GM18907 (cell line): ENCODE measurements at regions not wholly inside any gene's neighbourhood (a gene's known extent, or its start where the extent isn't known, plus 50 kb on each side); places are given as distances from the start of the nearest gene placed in this dataset.
"Not testable (repeated sequence)": the region's sequence is repeated elsewhere in the genome, so short reads cannot be mapped to it uniquely, and the experiment has no call there.

Experiments used
- ATAC-seq: cut with Tn5 transposase; IDR thresholded peaks from one replicate; pipeline ENCODE4 v1.9.1; 2021; ENCODE audit warnings: mild to moderate bottlenecking, moderate library complexity; ENCODE audit not compliant: unreplicated experiment

DNA sequence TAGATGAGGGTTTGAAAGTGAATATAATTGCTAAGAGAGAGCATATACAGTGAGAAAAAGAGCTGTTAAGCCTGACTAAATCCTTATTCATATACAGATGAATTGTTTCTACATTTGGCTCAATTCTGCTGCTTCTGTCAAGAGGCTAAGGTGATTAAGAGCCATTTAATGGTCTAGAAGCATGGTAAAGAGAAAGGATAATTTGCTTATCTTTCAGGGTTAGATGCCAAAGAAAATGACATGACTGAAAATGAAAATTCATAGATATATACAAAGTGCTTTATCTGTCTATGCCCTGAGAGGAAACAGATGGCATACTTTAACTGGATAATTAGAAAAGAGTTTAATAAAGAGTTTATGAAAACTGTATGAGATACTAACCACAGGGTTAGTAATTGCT lies 834.9 kb downstream of the SLC6A15 start:
- ATAC-seq: no peak

DNA sequence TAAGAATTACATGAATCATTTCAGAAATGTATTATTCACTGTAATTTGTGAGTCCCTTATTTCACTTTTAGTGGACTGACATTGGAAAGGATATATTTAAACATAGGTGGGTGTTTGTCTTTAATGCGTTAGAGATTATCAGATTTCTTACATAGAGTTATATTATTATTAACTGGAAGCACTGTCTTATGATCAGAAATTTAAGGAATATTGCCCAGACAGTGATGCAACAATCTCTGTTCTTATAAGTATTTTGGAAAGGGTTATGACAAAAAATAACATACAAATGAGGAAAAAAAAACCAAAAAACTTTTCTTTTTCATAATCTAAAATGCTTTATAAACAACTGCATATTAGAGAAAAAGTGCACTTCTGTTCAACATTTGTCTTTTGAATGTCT lies 836.6 kb downstream of the SLC6A15 start:
- no peak for ATAC-seq

DNA sequence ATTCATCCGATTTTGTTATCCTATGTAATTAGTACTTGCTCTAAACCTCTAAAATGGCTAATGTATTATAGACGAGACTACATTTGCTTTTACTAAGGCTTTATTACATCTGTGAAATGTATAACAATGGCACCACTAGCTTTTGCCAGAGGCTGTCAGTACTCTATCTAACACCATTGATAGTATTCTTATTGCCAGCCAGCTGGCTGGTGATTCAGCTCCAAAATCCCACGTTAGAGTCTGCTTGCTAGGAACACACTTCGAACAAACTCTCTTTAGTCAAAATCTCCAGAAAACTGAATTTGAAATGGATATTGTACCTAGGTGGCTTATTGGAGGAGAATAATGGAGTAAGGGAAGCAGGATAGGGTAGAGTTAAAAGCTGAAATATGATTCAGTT lies 839.2 kb downstream of the SLC6A15 start:
- no peak for ATAC-seq

DNA sequence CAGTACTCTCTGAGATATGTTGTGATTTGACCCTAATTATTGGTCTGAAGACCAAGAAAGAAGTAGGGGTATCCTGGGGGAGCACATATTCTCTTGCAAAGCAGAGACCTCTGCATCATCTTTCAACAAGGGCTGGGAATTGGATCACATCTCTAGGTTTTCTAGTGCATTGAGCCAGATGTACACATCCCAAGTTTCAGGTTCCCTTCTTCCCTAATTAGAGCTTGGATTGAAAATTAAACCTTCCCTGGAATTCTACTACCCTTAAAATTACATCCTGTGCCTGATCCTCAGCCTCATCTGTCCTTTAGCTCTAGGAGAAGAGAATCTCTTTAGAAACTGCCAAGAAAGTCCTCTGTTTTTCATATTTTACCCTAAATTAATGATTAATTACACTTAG lies 839.6 kb downstream of the SLC6A15 start:
- no peak for ATAC-seq

DNA sequence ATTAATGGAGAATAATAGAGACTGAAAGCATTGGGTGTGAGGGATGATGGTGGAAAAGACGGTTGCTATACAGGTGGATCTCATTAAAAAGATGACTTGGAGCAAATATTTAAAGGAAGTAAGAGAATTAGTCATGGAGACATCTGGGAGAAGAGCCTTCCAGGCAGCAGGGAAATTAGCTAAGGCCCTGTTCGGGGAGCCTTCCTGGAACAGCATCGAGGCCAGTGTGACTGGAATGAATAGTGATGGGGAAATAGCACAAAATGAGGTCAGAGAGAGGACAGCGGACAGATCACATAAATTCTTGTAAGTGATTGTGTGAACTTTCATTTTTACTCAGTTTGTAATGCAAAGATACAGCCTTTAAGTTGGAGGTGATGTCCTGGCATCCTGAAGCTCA lies 842.3 kb downstream of the SLC6A15 start:
- no peak for ATAC-seq

DNA sequence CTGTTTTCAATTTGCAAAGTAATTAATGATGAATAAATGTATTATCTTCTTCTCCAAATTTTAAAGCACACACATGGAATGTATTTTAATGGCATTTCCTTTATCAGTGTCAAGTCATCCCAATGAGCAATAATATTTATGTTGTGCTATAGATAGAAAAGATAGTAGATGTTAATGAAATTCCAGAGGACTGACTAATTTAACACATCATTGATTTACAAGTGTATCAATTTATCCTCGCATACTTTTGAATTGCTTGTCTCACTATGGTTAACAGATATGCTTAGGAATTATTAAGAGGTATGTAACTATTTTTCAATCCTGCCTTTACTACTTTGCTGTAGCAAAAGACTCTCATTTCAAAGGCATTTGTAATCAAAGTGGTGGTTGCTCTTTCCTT lies 842.9 kb downstream of the SLC6A15 start:
- ATAC-seq: no peak

DNA sequence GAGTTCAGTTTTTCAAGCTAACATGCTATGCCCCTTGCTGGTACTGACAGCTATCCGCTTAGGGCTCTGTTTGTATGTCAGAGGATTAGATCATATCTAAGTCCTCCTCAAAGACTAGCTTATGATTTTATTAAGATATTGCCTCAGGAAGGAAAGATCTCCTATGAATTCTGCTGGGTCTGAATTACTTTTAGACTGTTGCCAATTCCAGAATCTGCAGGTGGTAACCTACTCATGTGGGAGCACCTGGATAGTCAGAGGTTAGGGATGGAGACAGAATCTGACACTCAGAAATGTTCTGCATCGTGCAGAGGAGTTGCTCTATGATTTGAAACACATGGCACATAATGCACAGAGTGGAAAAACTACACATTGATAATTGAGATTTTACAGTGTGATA lies 843.4 kb downstream of the SLC6A15 start:
- ATAC-seq: no peak

DNA sequence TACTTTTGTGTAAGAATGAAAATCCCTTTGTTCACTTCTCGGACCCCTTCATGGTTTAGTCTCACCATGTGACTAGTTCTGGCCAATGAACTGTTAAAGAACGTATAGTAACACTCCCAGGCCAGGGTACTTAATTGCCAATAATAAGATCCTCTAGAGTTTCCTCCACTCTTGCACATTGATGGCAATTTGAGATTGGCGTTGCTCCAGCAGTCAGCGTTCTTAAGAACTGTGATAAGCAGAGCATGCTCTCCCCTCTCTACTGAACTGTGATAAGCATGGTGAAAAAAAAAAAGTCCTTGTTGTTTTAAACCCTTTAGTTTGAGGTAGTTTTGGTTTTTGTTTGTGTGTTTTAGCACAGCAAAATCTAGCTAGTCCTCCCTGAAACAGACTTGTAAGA lies 854.5 kb downstream of the SLC6A15 start:
- no peak for ATAC-seq

DNA sequence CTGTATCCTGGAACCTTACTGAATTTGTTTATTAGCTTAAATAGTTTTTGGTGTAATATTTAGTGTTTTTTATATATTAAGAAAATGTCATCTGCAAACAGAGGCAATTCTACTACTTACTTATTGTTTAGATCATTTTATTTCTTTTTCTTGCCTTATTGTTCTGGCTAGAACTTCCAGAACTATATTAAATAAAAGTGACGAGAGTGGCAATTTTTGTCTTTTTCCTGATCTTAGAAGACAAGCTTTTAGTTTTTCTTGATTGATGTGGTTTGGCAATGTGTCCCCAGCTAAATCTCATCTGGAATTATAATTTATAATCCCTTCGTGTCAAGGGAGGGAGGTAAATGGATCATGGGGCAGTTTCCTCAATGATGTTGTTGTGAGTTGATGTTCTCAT lies 857.8 kb downstream of the SLC6A15 start:
- ATAC-seq: no peak

DNA sequence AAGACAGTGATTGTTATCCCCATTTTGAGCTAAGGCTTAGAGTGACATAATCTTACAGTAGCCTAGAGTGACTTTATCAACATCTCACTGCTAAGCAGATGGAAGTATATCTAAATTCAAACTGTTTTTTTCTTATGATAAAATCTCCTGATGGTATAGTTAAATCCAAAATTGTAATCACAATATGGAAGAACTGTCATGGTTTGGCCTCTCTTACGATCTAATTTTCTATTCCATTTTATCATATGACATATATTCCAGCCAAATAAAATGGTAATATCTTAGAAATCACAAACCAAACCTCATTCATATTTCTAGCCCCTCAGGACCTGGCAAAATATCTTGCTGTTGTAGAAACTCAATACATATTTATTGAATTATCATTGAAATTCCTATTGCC lies 864.7 kb downstream of the SLC6A15 start:
- no peak for ATAC-seq

DNA sequence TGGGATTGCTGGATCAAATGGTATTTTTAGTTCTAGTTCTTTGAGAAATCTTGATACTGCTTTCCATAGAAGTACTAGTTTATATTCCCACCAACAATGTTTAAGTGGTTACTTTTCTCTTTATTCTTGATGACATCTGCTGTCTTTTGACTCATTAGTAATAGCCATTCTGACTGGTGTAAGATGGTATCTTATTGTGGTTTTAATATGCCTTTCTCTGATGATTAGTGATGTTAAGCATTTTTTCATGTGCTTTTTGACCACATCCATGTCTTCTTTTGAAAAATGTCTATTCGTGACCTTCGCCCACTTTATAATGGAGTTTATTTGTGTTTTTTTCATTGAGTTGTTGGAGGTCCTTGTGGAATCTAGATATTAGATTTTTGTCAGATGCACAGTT lies 865.7 kb downstream of the SLC6A15 start:
- ATAC-seq: no peak

DNA sequence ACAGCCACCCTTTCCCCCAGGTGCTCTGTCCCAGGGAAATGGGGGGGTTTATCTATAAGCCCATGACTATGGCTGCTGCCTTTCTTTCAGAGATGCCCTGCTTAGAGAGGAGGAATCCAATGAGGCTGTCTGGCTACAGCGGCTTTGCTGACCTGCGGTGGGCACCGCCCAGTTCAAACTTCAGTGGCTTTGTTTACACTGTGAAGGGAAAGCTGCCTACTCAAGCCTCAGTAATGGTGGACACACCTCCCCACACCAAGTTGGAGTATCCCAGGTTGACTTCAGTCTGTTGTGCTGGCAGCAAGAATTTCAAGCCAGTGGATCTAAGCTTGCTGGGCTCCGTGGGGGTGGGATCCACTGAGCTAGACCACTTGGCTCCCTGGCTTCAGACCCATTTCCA lies 869.2 kb downstream of the SLC6A15 start:
- ATAC-seq: no peak

DNA sequence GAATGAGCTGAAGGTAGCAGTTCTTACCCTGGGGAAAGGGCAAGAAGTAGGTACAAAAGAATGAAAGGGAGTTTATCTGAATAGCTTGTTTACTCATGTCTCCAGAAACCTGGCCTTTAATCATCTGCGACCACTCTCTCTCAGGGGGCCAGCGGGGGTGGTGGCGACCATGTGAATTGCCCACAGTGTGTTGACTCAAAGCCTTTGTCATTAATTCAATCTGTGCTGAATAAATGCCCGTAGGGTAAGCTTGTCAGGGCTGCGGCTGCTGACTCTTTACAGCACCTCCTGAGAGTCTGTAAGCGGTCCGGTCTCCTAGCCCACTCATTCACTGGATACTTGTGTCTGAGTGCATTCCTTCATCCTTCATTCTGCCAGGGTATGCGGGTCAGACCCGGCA lies 874.4 kb downstream of the SLC6A15 start:
- no peak for ATAC-seq

DNA sequence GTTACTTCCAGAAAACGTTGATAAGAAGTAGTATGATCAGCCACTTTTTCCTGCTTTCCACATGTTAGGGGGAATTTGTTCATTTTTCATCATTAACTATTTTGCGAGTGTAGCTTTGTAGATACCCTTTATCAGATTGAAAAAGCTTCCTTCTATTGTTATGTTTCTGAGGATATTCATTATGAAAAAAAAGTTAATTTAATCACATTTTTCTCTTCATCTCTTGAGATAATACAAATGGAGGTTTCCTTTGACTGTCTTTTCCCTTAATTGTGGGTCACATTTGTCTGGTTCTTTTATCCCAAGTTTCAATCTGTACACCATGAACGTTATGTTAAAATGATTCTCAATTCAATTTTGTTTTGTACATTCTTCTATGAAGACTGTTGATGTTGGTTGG lies 875.7 kb downstream of the SLC6A15 start:
- no peak for ATAC-seq

DNA sequence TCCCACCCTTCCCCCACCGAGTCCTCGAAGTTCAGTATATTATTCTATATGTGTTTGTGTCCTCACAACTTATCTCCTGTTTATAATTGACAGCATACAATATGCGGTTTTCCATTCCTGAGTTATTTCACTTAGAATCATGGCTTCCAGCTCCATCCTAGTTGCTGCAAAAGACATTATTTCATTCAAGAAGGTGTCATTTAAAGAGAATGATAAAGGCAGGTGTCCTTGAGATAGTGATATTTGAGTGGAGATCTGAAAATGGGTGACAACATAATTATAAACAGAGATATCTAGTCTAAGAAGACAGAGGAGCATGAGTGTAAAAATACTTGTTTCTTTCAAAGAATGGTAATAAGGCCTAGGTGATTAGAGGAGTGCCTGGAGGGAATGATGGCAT lies 876.8 kb downstream of the SLC6A15 start:
- ATAC-seq: no peak

DNA sequence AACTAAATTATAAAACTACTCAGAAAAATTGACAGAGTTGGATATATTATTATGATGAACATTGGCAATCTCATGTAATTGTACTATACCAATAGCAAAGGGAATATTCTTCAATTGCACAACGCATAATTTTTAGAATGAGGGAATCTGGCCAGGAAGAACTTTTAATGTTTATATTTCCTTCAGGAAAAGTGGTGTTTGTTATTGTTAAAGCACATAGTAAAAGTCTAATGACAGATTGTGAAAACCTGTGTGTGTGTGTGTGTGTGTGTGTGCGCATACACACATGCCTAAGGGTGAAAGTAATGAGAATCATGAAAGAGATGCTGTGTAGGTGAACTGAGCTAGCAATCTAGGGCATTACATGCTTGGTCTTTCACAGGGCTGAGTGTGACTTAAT lies 877.7 kb downstream of the SLC6A15 start:
- no peak for ATAC-seq

DNA sequence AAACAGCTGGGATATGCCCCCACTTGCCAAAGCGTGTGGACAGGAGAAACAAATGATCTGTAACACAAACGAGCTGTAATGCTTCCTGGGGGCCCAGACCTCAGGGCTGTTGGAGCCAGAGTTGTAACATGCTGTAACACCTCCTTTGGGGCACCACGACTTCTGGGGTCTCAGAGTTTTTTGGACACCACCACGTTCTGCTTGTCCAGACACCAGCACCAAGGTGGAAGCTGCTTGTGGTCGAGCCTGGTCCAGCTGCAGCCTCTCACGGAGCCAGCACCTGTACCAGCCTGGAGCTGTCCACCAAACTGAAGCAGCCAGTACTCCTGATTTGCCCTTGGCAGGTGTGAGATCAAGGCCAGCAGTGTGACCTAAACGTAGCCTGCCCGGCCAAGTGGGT lies 879.4 kb downstream of the SLC6A15 start:
- no peak for ATAC-seq

DNA sequence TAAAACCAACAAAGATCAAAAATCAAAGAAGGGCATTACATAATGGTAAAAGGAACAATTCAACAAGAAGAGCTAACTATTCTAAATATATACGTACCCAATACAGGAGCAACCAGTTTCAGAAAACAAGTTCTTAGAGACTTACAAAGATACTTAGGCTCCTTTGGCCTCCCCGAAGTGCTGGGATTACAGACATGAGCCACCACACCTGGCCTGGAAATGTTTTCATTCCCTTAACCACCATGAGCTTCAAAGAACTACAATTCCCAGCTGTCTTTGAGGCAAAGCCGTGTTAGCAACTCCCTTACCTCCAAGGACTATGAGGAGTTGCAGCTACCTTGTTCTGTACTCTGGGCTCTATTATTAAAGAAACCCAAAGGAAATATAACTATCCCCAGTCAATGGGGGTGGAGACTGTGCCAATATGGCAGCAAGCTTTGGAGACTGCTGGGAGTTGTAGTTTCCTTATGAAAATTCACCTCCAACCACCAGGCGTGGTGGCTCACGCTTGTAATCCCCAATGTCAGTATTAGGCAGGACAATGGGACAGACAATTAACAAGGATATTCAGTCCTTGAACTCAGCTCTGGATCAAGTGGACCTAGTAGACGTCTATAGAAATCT lies 893.9 kb downstream of the SLC6A15 start:
- ATAC-seq: not testable (repeated sequence)

DNA sequence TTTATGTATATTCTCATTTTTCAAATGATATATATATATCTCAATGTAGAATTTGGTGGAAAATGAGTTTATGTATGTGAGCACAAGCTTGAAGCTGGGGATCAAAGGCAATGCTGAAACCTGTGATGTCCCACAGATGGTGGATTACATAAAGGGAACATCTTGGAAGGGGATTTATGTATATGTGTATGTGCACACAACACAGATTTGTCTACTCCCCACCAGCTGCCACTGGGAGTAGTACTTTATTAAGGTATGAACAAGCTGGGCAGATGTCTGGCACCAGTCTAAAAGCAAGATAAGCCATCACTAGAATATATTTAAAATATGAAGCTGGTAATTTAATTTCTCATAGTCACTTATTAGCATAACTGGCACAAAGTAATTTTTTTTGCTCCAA lies 895.6 kb downstream of the SLC6A15 start:
- no peak for ATAC-seq

DNA sequence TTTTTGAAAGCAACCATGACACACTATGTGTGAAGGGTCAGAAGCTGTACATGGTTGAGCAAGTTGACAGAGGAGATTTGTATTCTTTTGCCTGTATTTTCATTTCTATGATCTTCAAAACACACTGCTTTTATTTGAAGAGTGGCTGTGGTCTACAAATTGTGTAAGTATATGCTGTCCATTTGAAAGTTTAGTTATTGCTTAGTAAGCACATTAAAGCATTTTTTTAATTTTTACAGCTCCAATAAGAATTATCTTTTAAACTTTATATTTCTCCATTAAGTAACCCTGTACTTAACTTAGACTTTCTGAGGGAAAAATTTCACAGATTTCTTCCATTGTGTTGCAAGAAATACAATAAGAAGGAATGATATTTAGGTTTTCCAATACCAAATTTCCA lies 915.2 kb downstream of the SLC6A15 start:
- no peak for ATAC-seq

DNA sequence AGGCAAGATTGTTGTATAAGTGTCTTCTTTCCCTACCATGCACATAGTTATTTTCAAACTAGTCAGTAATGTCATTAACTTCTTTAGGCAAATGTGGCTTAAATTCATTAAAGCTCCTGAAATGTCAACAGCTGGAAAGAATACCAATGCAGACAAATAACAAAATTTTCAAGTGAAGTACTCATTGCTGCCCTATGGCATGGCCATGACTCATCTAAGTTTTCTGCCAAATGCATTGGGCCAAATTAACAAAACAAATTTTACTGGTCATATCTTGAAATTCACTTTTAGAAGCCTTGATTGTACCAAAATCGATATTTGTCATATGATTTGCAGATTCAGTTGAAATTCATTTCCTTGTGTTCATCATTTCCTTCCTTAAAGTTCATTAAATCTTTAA lies 915.9 kb downstream of the SLC6A15 start:
- no peak for ATAC-seq

DNA sequence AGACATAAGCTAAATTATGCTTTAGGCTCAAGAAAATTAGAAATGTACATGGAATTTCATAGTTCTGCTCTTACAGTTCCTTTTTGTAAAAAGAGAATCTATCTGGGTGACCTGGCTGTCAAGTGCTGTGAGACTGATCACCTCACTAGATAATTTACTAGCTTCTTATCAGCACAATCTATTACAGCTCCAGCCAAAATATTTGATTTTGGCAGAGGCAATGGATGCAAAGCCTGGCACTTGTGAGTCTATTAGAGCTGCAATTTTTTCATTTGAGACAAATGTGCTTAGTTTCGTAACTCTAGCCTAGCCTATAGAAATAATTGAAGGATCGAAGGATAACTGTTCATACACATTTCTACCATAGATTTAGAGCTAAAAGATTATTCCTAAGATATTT lies 927.5 kb downstream of the SLC6A15 start:
- ATAC-seq: no peak

DNA sequence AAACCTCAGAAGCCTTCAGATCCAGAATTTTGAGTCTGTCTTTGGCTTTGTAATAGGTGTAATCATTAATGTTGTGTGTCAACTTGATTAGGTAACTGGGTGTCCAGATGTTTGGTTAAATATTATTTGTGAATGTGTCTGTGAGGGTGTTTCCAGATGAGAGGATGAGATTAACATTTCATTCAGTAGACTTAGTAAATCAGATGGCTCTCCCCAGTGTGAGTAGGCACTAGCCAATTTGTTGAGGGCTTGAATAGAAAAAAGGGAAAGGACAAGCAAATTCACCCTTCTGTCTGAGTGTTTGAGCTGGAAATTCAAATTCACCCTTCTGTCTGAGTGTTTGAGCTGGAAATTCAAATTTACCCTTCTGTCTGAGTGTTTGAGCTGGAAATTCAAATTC lies 932.2 kb downstream of the SLC6A15 start:
- no peak for ATAC-seq

DNA sequence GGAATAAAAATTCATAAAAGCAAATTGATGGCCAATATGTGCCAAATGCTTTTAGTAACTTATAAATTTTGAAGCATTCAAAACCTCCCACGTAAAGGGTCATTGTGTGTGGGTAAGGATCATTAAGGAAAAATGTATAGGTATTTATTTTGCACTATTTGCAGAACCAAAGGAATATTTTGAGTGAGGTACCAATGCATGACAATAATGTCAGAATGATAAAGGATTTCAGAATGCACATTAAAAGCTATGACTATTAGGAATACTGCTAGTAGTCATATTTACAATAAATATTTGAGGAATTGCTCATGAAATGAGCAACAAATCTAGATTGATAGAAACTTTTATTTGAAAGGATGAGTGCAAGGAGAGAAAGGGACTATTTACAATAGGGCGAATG lies 932.8 kb downstream of the SLC6A15 start:
- no peak for ATAC-seq
